WTC11 (cell line): ENCODE measurements at regions not wholly inside any gene's neighbourhood (a gene's known extent, or its start where the extent isn't known, plus 50 kb on each side); places are given as distances from the start of the nearest gene placed in this dataset.

ENCODE experiments used
- ATAC-seq: fragments of 200-7000 bp; cut with Tn5 transposase; 2 replicates; pipeline ENCODE4 v1.10.0; 2021; ENCODE audit warnings: mild to moderate bottlenecking, moderate library complexity
- CTCF ChIA-PET: fragments of 300-600 bp; sonication (Branson Sonifier 250); formaldehyde crosslinking; loops from one replicate; lab custom pipeline; 2021; ENCODE audit warnings: antibody characterized with exemption; lab: Charles Lee
- POLR2A ChIA-PET: fragments of 350-600 bp; sonication (Branson Sonifier 250); formaldehyde crosslinking; loops from one replicate; lab custom pipeline; 2021; ENCODE audit warnings: antibody characterized with exemption; lab: Charles Lee
- DNase-seq: peaks from one replicate; pipeline ENCODE4 v3.0.0; 2021; ENCODE audit warnings: low spot score
- H3K27ac Mint-ChIP-seq: 2 replicates; pipeline ENCODE4 v1.8.0; 2021; ENCODE audit warnings: mixed read lengths
- H3K27me3 Mint-ChIP-seq: 2 replicates; pipeline ENCODE4 v1.8.0; 2021; ENCODE audit warnings: low read depth, mild to moderate bottlenecking, moderate library complexity, mixed read lengths
- H3K36me3 Mint-ChIP-seq: 2 replicates; pipeline ENCODE4 v1.8.0; 2021; ENCODE audit warnings: mixed read lengths
- H3K4me1 Mint-ChIP-seq: 2 replicates; pipeline ENCODE4 v1.8.0; 2022; ENCODE audit warnings: mixed read lengths
- H3K4me3 Mint-ChIP-seq: 2 replicates; pipeline ENCODE4 v1.8.0; 2021; ENCODE audit warnings: mild to moderate bottlenecking, moderate library complexity, mixed read lengths
- H3K9me3 Mint-ChIP-seq: 2 replicates; pipeline ENCODE4 v1.8.0; 2021; ENCODE audit warnings: mixed read lengths
- EMX1 ChIP-seq: fragments of 250-450 bp; sonication (Bioruptor Pico); IDR thresholded peaks from 2 replicates; pipeline ENCODE4 v1.8.0; 2021; ENCODE audit warnings: mild to moderate bottlenecking
- JAZF1 ChIP-seq: fragments of 250-450 bp; sonication (Bioruptor Pico); IDR thresholded peaks from 2 replicates; pipeline ENCODE4 v1.9.0; 2021; ENCODE audit warnings: moderate library complexity, mild to moderate bottlenecking, inconsistent platforms
- TCF7 ChIP-seq: sonication (generic); formaldehyde crosslinking; IDR thresholded peaks from 2 replicates; pipeline ENCODE4 v1.8.0; 2022; ENCODE audit warnings: mild to moderate bottlenecking, low read depth, missing genetic modification reagents, moderate library complexity
- ZBTB21 ChIP-seq: sonication (generic); formaldehyde crosslinking; IDR thresholded peaks from 2 replicates; pipeline ENCODE4 v1.8.1; 2023; ENCODE audit warnings: mild to moderate bottlenecking, missing genetic modification reagents, borderline replicate concordance
- ZNF138 ChIP-seq: sonication (generic); formaldehyde crosslinking; conservative IDR thresholded peaks from 2 replicates; pipeline ENCODE4 v1.8.1; 2022; ENCODE audit warnings: mild to moderate bottlenecking, moderate library complexity, missing genetic modification reagents
- TF ChIP-seq, protein P1 (sequence below): fragments of 250-450 bp; sonication (Bioruptor Pico); IDR thresholded peaks from 2 replicates; pipeline ENCODE4 v1.9.0; 2021; ENCODE audit warnings: mild to moderate bottlenecking, borderline replicate concordance
- TF ChIP-seq, protein P2 (sequence below): fragments of 250-450 bp; sonication (Bioruptor Pico); IDR thresholded peaks from 2 replicates; pipeline ENCODE4 v1.8.0; 2021; ENCODE audit warnings: mild to moderate bottlenecking
- TF ChIP-seq, protein P3 (sequence below): sonication (generic); formaldehyde crosslinking; IDR thresholded peaks from 2 replicates; pipeline ENCODE4 v1.8.1; 2023; ENCODE audit warnings: mild to moderate bottlenecking, moderate library complexity, missing genetic modification reagents
- TF ChIP-seq, protein P4 (sequence below): sonication (generic); formaldehyde crosslinking; IDR thresholded peaks from 2 replicates; pipeline ENCODE4 v1.8.1; 2022; ENCODE audit warnings: mild to moderate bottlenecking, missing genetic modification reagents, moderate library complexity, borderline replicate concordance
- TF ChIP-seq, protein P5 (sequence below): sonication (generic); formaldehyde crosslinking; IDR thresholded peaks from 2 replicates; pipeline ENCODE4 v1.8.0; 2023; ENCODE audit warnings: mild to moderate bottlenecking, missing genetic modification reagents
- TF ChIP-seq, protein P6 (sequence below): sonication (generic); formaldehyde crosslinking; IDR thresholded peaks from 2 replicates; pipeline ENCODE4 v1.8.1; 2023; ENCODE audit warnings: mild to moderate bottlenecking, missing genetic modification reagents

DNA sequence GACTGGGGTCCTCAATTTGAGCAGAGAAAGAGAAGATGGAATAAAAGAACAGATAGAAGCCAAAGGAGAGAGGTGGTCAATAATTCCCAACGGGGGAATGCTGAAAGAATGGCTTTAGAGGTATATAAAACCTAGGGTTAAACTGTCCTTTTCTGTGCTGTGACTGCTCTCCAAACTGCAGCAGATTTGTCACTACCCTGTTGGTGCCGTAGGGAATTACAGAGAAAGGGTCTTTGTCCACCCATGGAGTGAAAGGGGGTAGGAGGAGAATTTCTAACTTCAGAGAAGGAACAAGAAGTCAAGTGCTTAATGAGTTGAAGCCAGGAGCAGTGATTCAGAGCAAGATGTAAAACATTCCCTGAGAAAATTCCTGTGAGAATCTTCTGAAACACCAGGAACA, 486.5 kb downstream of the NUP35 start (continued):
- TF ChIP-seq, protein P1, sequence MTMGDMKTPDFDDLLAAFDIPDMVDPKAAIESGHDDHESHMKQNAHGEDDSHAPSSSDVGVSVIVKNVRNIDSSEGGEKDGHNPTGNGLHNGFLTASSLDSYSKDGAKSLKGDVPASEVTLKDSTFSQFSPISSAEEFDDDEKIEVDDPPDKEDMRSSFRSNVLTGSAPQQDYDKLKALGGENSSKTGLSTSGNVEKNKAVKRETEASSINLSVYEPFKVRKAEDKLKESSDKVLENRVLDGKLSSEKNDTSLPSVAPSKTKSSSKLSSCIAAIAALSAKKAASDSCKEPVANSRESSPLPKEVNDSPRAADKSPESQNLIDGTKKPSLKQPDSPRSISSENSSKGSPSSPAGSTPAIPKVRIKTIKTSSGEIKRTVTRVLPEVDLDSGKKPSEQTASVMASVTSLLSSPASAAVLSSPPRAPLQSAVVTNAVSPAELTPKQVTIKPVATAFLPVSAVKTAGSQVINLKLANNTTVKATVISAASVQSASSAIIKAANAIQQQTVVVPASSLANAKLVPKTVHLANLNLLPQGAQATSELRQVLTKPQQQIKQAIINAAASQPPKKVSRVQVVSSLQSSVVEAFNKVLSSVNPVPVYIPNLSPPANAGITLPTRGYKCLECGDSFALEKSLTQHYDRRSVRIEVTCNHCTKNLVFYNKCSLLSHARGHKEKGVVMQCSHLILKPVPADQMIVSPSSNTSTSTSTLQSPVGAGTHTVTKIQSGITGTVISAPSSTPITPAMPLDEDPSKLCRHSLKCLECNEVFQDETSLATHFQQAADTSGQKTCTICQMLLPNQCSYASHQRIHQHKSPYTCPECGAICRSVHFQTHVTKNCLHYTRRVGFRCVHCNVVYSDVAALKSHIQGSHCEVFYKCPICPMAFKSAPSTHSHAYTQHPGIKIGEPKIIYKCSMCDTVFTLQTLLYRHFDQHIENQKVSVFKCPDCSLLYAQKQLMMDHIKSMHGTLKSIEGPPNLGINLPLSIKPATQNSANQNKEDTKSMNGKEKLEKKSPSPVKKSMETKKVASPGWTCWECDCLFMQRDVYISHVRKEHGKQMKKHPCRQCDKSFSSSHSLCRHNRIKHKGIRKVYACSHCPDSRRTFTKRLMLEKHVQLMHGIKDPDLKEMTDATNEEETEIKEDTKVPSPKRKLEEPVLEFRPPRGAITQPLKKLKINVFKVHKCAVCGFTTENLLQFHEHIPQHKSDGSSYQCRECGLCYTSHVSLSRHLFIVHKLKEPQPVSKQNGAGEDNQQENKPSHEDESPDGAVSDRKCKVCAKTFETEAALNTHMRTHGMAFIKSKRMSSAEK (CRISPR knock-in tag), result no peak
- TF ChIP-seq EMX1 (CRISPR knock-in tag), result no peak

DNA sequence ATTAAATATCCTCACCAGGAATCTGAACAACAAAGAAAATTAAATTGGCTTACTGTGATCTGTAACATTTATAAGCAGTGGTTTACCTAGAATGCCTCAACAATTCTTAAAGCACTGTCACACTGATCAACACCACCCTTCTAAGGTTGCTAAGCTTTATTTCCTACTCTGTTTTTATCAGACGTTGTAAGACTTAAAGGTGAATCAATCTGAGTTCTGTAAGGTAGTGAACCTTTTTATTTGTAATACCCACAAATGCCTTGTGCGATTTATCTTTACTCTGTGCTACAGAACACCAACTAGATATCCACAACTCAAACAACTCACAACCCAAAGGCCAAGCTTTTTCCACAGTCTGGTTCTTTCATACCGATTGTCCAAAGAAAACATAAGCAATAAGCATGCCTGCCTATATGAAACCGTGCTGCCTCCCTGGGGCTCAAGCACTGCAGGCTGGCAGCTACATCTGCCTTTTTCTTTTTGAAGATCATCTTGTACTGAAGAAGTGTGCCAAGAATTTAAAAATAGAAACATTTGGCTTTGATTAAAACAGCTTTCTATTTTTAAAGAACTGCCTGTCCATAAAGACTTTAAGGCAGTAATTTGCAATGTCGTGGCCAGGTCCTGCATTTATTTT, 490.7 kb downstream of the NUP35 start:
- no peaks in the 10 kb centered on the region for H3K27me3 Mint-ChIP-seq
- TF ChIP-seq, protein P2, sequence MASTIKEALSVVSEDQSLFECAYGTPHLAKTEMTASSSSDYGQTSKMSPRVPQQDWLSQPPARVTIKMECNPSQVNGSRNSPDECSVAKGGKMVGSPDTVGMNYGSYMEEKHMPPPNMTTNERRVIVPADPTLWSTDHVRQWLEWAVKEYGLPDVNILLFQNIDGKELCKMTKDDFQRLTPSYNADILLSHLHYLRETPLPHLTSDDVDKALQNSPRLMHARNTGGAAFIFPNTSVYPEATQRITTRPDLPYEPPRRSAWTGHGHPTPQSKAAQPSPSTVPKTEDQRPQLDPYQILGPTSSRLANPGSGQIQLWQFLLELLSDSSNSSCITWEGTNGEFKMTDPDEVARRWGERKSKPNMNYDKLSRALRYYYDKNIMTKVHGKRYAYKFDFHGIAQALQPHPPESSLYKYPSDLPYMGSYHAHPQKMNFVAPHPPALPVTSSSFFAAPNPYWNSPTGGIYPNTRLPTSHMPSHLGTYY, result no peak
- TF ChIP-seq ZNF138 (CRISPR knock-in tag) (no peak), JAZF1 (CRISPR knock-in tag) (no peak), TCF7 (CRISPR knock-in tag) (no peak), ZBTB21 (no peak)
- TF ChIP-seq, protein P3, sequence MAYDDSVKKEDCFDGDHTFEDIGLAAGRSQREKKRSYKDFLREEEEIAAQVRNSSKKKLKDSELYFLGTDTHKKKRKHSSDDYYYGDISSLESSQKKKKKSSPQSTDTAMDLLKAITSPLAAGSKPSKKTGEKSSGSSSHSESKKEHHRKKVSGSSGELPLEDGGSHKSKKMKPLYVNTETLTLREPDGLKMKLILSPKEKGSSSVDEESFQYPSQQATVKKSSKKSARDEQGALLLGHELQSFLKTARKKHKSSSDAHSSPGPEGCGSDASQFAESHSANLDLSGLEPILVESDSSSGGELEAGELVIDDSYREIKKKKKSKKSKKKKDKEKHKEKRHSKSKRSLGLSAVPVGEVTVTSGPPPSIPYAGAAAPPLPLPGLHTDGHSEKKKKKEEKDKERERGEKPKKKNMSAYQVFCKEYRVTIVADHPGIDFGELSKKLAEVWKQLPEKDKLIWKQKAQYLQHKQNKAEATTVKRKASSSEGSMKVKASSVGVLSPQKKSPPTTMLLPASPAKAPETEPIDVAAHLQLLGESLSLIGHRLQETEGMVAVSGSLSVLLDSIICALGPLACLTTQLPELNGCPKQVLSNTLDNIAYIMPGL, result no peak
- TF ChIP-seq, protein P4, sequence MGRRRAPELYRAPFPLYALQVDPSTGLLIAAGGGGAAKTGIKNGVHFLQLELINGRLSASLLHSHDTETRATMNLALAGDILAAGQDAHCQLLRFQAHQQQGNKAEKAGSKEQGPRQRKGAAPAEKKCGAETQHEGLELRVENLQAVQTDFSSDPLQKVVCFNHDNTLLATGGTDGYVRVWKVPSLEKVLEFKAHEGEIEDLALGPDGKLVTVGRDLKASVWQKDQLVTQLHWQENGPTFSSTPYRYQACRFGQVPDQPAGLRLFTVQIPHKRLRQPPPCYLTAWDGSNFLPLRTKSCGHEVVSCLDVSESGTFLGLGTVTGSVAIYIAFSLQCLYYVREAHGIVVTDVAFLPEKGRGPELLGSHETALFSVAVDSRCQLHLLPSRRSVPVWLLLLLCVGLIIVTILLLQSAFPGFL (CRISPR knock-in tag), result no peak
- TF ChIP-seq, protein P5, sequence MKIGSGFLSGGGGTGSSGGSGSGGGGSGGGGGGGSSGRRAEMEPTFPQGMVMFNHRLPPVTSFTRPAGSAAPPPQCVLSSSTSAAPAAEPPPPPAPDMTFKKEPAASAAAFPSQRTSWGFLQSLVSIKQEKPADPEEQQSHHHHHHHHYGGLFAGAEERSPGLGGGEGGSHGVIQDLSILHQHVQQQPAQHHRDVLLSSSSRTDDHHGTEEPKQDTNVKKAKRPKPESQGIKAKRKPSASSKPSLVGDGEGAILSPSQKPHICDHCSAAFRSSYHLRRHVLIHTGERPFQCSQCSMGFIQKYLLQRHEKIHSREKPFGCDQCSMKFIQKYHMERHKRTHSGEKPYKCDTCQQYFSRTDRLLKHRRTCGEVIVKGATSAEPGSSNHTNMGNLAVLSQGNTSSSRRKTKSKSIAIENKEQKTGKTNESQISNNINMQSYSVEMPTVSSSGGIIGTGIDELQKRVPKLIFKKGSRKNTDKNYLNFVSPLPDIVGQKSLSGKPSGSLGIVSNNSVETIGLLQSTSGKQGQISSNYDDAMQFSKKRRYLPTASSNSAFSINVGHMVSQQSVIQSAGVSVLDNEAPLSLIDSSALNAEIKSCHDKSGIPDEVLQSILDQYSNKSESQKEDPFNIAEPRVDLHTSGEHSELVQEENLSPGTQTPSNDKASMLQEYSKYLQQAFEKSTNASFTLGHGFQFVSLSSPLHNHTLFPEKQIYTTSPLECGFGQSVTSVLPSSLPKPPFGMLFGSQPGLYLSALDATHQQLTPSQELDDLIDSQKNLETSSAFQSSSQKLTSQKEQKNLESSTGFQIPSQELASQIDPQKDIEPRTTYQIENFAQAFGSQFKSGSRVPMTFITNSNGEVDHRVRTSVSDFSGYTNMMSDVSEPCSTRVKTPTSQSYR (CRISPR knock-in tag), result no peak
- TF ChIP-seq, protein P6, sequence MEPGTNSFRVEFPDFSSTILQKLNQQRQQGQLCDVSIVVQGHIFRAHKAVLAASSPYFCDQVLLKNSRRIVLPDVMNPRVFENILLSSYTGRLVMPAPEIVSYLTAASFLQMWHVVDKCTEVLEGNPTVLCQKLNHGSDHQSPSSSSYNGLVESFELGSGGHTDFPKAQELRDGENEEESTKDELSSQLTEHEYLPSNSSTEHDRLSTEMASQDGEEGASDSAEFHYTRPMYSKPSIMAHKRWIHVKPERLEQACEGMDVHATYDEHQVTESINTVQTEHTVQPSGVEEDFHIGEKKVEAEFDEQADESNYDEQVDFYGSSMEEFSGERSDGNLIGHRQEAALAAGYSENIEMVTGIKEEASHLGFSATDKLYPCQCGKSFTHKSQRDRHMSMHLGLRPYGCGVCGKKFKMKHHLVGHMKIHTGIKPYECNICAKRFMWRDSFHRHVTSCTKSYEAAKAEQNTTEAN, result no peak
- ChIA-PET POLR2A (no interaction called here), CTCF (interaction anchor here (1.1 kb wide), 1 partner anchor 36 kb away, joined by 3 read pairs; no protein-coding TSS in a partner anchor)
- DNase-seq (no peak), ATAC-seq (no peak)
- no peak overlapping the region for H3K4me3 Mint-ChIP-seq
- no peak overlapping the region for H3K27ac Mint-ChIP-seq
- H3K36me3 Mint-ChIP-seq, result peaks cover 15% of the 10 kb centered on the region
- H3K4me1 Mint-ChIP-seq, result peaks cover 14% of the 10 kb centered on the region
- H3K9me3 Mint-ChIP-seq, result peaks cover 32% of the 10 kb centered on the region
